ENCODE measurements at regions not wholly inside any gene's neighbourhood (a gene's known extent, or its start where the extent isn't known, plus 50 kb on each side); places are given as distances from the start of the nearest gene placed in this dataset.

DNA sequence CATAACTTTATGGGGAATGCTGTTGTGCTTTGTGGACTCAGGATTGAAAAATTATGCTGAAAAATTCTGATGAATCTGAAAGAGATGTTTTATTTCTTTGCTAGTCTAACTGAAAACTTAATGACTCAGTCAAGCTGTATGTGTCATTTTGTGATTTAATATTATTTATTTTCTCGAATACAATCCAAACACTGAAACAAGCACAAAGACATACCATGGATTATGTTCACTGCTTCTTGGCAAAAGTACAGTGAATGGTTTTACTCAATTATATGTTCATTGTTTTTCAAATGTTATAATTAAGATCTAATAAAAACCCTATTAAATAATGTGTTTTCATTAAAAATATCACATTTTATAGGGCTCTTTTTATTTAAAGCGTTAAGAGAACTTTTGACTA, 330.6 kb upstream of the EPHA7 start:
- TF ChIP-seq, protein P1, sequence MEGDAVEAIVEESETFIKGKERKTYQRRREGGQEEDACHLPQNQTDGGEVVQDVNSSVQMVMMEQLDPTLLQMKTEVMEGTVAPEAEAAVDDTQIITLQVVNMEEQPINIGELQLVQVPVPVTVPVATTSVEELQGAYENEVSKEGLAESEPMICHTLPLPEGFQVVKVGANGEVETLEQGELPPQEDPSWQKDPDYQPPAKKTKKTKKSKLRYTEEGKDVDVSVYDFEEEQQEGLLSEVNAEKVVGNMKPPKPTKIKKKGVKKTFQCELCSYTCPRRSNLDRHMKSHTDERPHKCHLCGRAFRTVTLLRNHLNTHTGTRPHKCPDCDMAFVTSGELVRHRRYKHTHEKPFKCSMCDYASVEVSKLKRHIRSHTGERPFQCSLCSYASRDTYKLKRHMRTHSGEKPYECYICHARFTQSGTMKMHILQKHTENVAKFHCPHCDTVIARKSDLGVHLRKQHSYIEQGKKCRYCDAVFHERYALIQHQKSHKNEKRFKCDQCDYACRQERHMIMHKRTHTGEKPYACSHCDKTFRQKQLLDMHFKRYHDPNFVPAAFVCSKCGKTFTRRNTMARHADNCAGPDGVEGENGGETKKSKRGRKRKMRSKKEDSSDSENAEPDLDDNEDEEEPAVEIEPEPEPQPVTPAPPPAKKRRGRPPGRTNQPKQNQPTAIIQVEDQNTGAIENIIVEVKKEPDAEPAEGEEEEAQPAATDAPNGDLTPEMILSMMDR (IDR thresholded peaks at IDR 0.05 in 4 of 5, conservative IDR thresholded peaks at IDR 0.05 in 1 of 5), result no peak
- no peak for TF ChIP-seq POLR2A (IDR thresholded peaks at IDR 0.05)

Measured in gastrocnemius medialis (tissue), 4 donors.